CD14-positive monocyte (primary cell): ENCODE measurements at regions not wholly inside any gene's neighbourhood (a gene's known extent, or its start where the extent isn't known, plus 50 kb on each side); places are given as distances from the start of the nearest gene placed in this dataset.

Experiments used
- DNase-seq, 3 donors: peaks; one replicate each; pipeline ENCODE4 v3.0.0-alpha.2; 2011 to 2022
- H2AFZ ChIP-seq: 2 replicates; pipeline ENCODE4 v1.6.0; 2012; ENCODE audit warnings: mild to moderate bottlenecking, low read depth, low read length, inconsistent platforms; ENCODE audit not compliant: insufficient read depth, poor library complexity, severe bottlenecking
- H3K27ac ChIP-seq, 2 donors: 1 replicate in 1 of 2; 2 replicates in 1 of 2; pipeline ENCODE4 v1.5.1; 2012 to 2013; ENCODE audit warnings: low read length in 2 of 2, control low read depth in 1 of 2, inconsistent platforms in 1 of 2, low read depth in 1 of 2, mild to moderate bottlenecking in 1 of 2
- H3K27me3 ChIP-seq, 2 donors: one replicate each; pipeline versions ENCODE4 v1.6.0 to v1.6.1; 2011 to 2013; ENCODE audit warnings: low read length in 2 of 2; ENCODE audit not compliant: control insufficient read depth in 2 of 2, insufficient read depth in 2 of 2
- H3K36me3 ChIP-seq, 2 donors: replicated peaks in 1 of 2; 1 replicate in 1 of 2; 2 replicates in 1 of 2; pipeline versions ENCODE4 v1.5.1 to v1.6.1; 2012 to 2013; ENCODE audit warnings: low read length in 2 of 2, control low read depth in 1 of 2, inconsistent platforms in 1 of 2, mild to moderate bottlenecking in 1 of 2; ENCODE audit not compliant: insufficient read depth in 2 of 2, control insufficient read depth in 1 of 2
- H3K4me1 ChIP-seq, 2 donors: 1 replicate in 1 of 2; 2 replicates in 1 of 2; pipeline versions ENCODE4 v1.5.1 to v1.6.1; 2012 to 2013; ENCODE audit warnings: low read length in 2 of 2, control low read depth in 1 of 2, inconsistent platforms in 1 of 2, mild to moderate bottlenecking in 1 of 2, moderate library complexity in 1 of 2; ENCODE audit not compliant: insufficient read depth in 2 of 2, control insufficient read depth in 1 of 2
- H3K4me2 ChIP-seq: replicated peaks from 2 replicates; pipeline ENCODE3; 2012; ENCODE audit warnings: low read length, moderate library complexity, mild to moderate bottlenecking; ENCODE audit not compliant: poor library complexity, severe bottlenecking; ENCODE audit errors: extremely low read depth
- H3K4me3 ChIP-seq, 3 experiments: fragments of 200-600 bp in 1 of 3; sonication (generic) in 1 of 3; replicated peaks in 1 of 3; 1 replicate in 2 of 3; 2 replicates in 1 of 3; pipeline ENCODE4 v1.5.1; 2011 to 2013; ENCODE audit warnings: low read length in 3 of 3, mild to moderate bottlenecking in 3 of 3, control low read depth in 2 of 3, low read depth in 2 of 3, inconsistent platforms in 1 of 3, moderate library complexity in 1 of 3
- H3K79me2 ChIP-seq: 2 replicates; pipeline ENCODE4 v1.6.0; 2012; ENCODE audit warnings: mild to moderate bottlenecking, control low read depth, inconsistent platforms, low read length, moderate library complexity; ENCODE audit not compliant: insufficient read depth
- H3K9ac ChIP-seq: 2 replicates; pipeline ENCODE4 v1.6.0; 2017; ENCODE audit warnings: low read length, mild to moderate bottlenecking; ENCODE audit not compliant: insufficient read depth, poor library complexity, severe bottlenecking
- H3K9me3 ChIP-seq, 2 donors: replicated peaks in 1 of 2; 1 replicate in 1 of 2; 2 replicates in 1 of 2; pipeline versions ENCODE4 v1.5.1 to v1.6.1; 2012 to 2013; ENCODE audit warnings: low read length in 2 of 2, control low read depth in 1 of 2; ENCODE audit not compliant: control insufficient read depth in 1 of 2, insufficient read depth in 1 of 2
- H4K20me1 ChIP-seq: 2 replicates; pipeline ENCODE4 v1.6.0; 2012; ENCODE audit warnings: mild to moderate bottlenecking, low read length, control low read depth, moderate library complexity; ENCODE audit not compliant: insufficient read depth
- H3K27ac Mint-ChIP-seq, 7 donors: one replicate each; pipeline ENCODE4 v1.8.0; 2020; ENCODE audit warnings: mild to moderate bottlenecking in 7 of 7, mixed read lengths in 7 of 7, moderate library complexity in 6 of 7, inconsistent platforms in 2 of 7
- H3K27me3 Mint-ChIP-seq, 3 donors: one replicate each; pipeline ENCODE4 v1.8.0; 2021 to 2022; ENCODE audit warnings: low read depth in 3 of 3, mild to moderate bottlenecking in 3 of 3, mixed read lengths in 3 of 3, moderate library complexity in 3 of 3, inconsistent platforms in 1 of 3
- H3K36me3 Mint-ChIP-seq, 2 donors: one replicate each; pipeline ENCODE4 v1.8.0; 2020; ENCODE audit warnings: mixed read lengths in 2 of 2, inconsistent platforms in 1 of 2, mild to moderate bottlenecking in 1 of 2
- H3K4me1 Mint-ChIP-seq: one replicate; pipeline ENCODE4 v1.8.0; 2020; ENCODE audit warnings: mild to moderate bottlenecking, mixed read lengths
- H3K4me3 Mint-ChIP-seq, 2 donors: one replicate each; pipeline ENCODE4 v1.8.0; 2020; ENCODE audit warnings: mild to moderate bottlenecking in 2 of 2, mixed read lengths in 2 of 2, moderate library complexity in 1 of 2
- H3K9me3 Mint-ChIP-seq, 7 donors: one replicate each; pipeline ENCODE4 v1.8.0; 2020 to 2022; ENCODE audit warnings: mixed read lengths in 7 of 7, mild to moderate bottlenecking in 6 of 7, moderate library complexity in 6 of 7, inconsistent platforms in 2 of 7
- CTCF ChIP-seq: fragments of 200-600 bp; IDR thresholded peaks from one replicate; pipeline ENCODE4 v1.8.0; 2022; ENCODE audit warnings: antibody characterized with exemption, mild to moderate bottlenecking
- WGBS: methylation state at CpG from one replicate; pipeline ENCODE4 v1.1.5; 2013; ENCODE audit warnings: missing lambda C conversion rate; ENCODE audit not compliant: insufficient coverage; 5-methylcytosine and 5-hydroxymethylcytosine counted together
- intact Hi-C, 2 donors: fragments of 100-400 bp; cut with micrococcal nuclease; formaldehyde crosslinking; loops; one replicate each; pipeline versions ENCODE4 v1.15.0 to v1.15.1; 2023

- Histone ChIP-seq H2AFZ (no peak overlapping the region), H3K4me3 (no peak overlapping the region), H3K9me3 (no peaks in the 10 kb centered on the region), H3K36me3 (no peaks in the 10 kb centered on the region), H3K9ac (no peak overlapping the region), H3K79me2 (no peaks in the 10 kb centered on the region), H3K27me3 (no peaks in the 10 kb centered on the region), H4K20me1 (no peaks in the 10 kb centered on the region), H3K4me1 (no peaks in the 10 kb centered on the region), H3K4me2 (no peak overlapping the region), H3K27ac (no peak overlapping the region)
- Mint-ChIP-seq H3K27ac (no peak overlapping the region), H3K27me3 (peaks cover 1 to 5% (median 4%) of the 10 kb centered on the region in 3 donors), H3K4me3 (no peak overlapping the region), H3K4me1 (no peaks in the 10 kb centered on the region), H3K36me3 (no peaks in the 10 kb centered on the region), H3K9me3 (peaks cover 0 to 3% (median 0%) of the 10 kb centered on the region in 7 donors)
- TF ChIP-seq CTCF = no peak
- intact Hi-C loops = no loop called here
- WGBS = no CpG with 5 or more reads among the region's 2 CpGs
- DNase-seq = no peak
Observed at GRCh38 chr4:20370274-20370673, 118.6 kb downstream of the SLIT2 start.

- WGBS = no CpG with 5 or more reads among the region's 2 CpGs
- Histone ChIP-seq H3K9me3 (no peaks in the 10 kb centered on the region), H2AFZ (no peak overlapping the region), H3K79me2 (no peaks in the 10 kb centered on the region), H4K20me1 (no peaks in the 10 kb centered on the region), H3K9ac (no peak overlapping the region), H3K36me3 (no peaks in the 10 kb centered on the region), H3K27me3 (no peaks in the 10 kb centered on the region), H3K4me3 (no peak overlapping the region), H3K4me1 (no peaks in the 10 kb centered on the region), H3K27ac (no peak overlapping the region), H3K4me2 (no peak overlapping the region)
- Mint-ChIP-seq H3K27ac (no peak overlapping the region), H3K4me3 (no peak overlapping the region), H3K27me3 (peaks cover 1 to 8% (median 5%) of the 10 kb centered on the region in 3 donors), H3K36me3 (no peaks in the 10 kb centered on the region), H3K9me3 (peaks cover 0 to 2% (median 0%) of the 10 kb centered on the region in 7 donors), H3K4me1 (no peaks in the 10 kb centered on the region)
- intact Hi-C loops = no loop called here
- no peak for TF ChIP-seq CTCF
- no peak for DNase-seq
Observed at GRCh38 chr4:20376070-20376469, 124.4 kb downstream of the SLIT2 start.
